ENCODE measurements at regions not wholly inside any gene's neighbourhood (a gene's known extent, or its start where the extent isn't known, plus 50 kb on each side); places are given as distances from the start of the nearest gene placed in this dataset.

GRCh38 chr15:96213045-96213444 lies 117.5 kb upstream of the NR2F2 start (continued):
- TF ChIP-seq, protein P1, sequence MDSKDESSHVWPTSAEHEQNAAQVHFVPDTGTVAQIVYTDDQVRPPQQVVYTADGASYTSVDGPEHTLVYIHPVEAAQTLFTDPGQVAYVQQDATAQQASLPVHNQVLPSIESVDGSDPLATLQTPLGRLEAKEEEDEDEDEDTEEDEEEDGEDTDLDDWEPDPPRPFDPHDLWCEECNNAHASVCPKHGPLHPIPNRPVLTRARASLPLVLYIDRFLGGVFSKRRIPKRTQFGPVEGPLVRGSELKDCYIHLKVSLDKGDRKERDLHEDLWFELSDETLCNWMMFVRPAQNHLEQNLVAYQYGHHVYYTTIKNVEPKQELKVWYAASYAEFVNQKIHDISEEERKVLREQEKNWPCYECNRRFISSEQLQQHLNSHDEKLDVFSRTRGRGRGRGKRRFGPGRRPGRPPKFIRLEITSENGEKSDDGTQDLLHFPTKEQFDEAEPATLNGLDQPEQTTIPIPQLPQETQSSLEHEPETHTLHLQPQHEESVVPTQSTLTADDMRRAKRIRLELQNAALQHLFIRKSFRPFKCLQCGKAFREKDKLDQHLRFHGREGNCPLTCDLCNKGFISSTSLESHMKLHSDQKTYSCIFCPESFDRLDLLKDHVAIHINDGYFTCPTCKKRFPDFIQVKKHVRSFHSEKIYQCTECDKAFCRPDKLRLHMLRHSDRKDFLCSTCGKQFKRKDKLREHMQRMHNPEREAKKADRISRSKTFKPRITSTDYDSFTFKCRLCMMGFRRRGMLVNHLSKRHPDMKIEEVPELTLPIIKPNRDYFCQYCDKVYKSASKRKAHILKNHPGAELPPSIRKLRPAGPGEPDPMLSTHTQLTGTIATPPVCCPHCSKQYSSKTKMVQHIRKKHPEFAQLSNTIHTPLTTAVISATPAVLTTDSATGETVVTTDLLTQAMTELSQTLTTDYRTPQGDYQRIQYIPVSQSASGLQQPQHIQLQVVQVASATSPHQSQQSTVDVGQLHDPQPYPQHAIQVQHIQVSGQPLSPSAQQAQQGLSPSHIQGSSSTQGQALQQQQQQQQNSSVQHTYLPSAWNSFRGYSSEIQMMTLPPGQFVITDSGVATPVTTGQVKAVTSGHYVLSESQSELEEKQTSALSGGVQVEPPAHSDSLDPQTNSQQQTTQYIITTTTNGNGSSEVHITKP (CRISPR knock-in tag; IDR thresholded peaks at IDR 0.05; ENCODE audit: low read depth) = no peak
- TF ChIP-seq ZNF687 (CRISPR knock-in tag; IDR thresholded peaks at IDR 0.05) = no peak
- no peak for TF ChIP-seq RBFOX2 (IDR thresholded peaks at IDR 0.05; ENCODE audit: low read depth, low read length)

DNA sequence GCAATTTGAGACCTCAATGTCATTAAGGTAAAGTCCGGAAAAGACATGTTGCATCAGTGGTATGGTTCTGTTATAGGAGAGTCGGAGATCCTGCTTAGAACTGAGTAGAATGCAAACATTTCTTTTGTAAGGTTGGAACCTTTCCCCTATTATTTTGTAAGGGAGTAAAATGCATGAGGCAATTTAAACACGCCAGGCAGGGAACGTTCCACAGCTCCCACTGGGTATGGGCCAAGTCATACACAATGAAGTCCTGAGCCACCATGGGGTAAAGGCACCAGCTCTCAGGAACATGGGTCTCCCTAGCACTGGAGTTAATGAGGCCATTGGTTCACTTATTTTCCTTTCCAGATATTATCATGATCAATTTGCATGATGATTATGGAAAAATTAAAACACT lies 116.6 kb upstream of the NR2F2 start:
- ChIA-PET POLR2A (no interaction called here), CTCF (ENCODE audit: low intra/inter-chr PET ratio, low total read pairs) (no interaction called here)
- ATAC-seq = no peak
- Histone ChIP-seq H4K20me1 (ENCODE audit: insufficient read depth, low read length) (no peaks in the 10 kb centered on the region), H2AFZ (ENCODE audit: low read length) (no peak overlapping the region), H3K9me3 (ENCODE audit: low read length) (no peaks in the 10 kb centered on the region), H3K4me1 (ENCODE audit: insufficient read depth, low read length) (peaks cover 28% of the 10 kb centered on the region), H3K36me3 (replicated peaks in 1 of 2; ENCODE audit: control insufficient read depth in 1 of 2, insufficient read depth in 2 of 2, low read length in 2 of 2) (no peaks in the 10 kb centered on the region), H3K9ac (ENCODE audit: insufficient read depth, low read depth, low read length) (no peak overlapping the region), H3K4me2 (ENCODE audit: low read depth, low read length) (no peak overlapping the region), H3K27ac (ENCODE audit: extremely low read length, insufficient read depth, low read length) (no peak overlapping the region), H3K79me2 (ENCODE audit: insufficient read depth, low read length) (no peaks in the 10 kb centered on the region), H3K4me3 (replicated peaks in 1 of 3; ENCODE audit: insufficient read depth in 1 of 3, low read depth in 2 of 3, low read length in 3 of 3) (no peak overlapping the region), H3K27me3 (ENCODE audit: control insufficient read depth in 1 of 2, insufficient read depth in 2 of 2, low read length in 2 of 2) (no peaks in the 10 kb centered on the region)
- in situ Hi-C loops (cut with HindIII; ENCODE audit: extremely low pct_ligation_motif_present, low pct_unique_long_range_greater_than_20kb) = no loop called here
- FAIRE-seq = no peak
- intact Hi-C loops (cut with micrococcal nuclease; ENCODE audit: unreplicated experiment) = no loop called here
- WGBS (ENCODE audit: low lambda C conversion rate) = 87% methylated on average over 4 of the region's 4 CpGs
- DNase-seq (ENCODE audit: low spot score) = no peak
- BruUV-seq (replicated peaks) = no TSS peak
- TF ChIP-seq ZNF414 (CRISPR knock-in tag; IDR thresholded peaks at IDR 0.05) (no peak), SRSF1 (optimal IDR thresholded peaks at IDR 0.05; ENCODE audit: low read depth, low read length) (no peak), ZNF430 (CRISPR knock-in tag; IDR thresholded peaks at IDR 0.05) (no peak), DR1 (CRISPR knock-in tag; IDR thresholded peaks at IDR 0.05) (no peak), ZKSCAN1 (IDR thresholded peaks at IDR 0.05; ENCODE audit: low read length) (no peak), KLF12 (CRISPR knock-in tag; IDR thresholded peaks at IDR 0.05; ENCODE audit: borderline replicate concordance) (no peak), ZBTB1 (CRISPR knock-in tag; IDR thresholded peaks at IDR 0.05; ENCODE audit: borderline replicate concordance) (no peak), SMAD1 (CRISPR knock-in tag; IDR thresholded peaks at IDR 0.05; ENCODE audit: borderline replicate concordance, low read depth) (no peak), ZNF143 (CRISPR knock-in tag; IDR thresholded peaks at IDR 0.05) (no peak), SPEN (CRISPR knock-in tag; IDR thresholded peaks at IDR 0.05; ENCODE audit: low read depth) (no peak)
